Neural cell (in vitro differentiated cells): ENCODE measurements at regions not wholly inside any gene's neighbourhood (a gene's known extent, or its start where the extent isn't known, plus 50 kb on each side); places are given as distances from the start of the nearest gene placed in this dataset.

Source experiments
- H2AFZ ChIP-seq: fragments of 200-600, 300-800 bp; sonication (generic), shearing (Covaris generic); 2 replicates; pipeline ENCODE4 v1.6.0; 2014; ENCODE audit warnings: low read depth, mild to moderate bottlenecking, antibody characterized with exemption, low read length, moderate library complexity
- H3F3A ChIP-seq: fragments of 200-600 bp; shearing (Covaris generic); 2 replicates; pipeline ENCODE4 v1.6.1; 2016; ENCODE audit warnings: mild to moderate bottlenecking, moderate library complexity, mixed read lengths, antibody characterized with exemption, low read length; ENCODE audit not compliant: insufficient read depth, poor library complexity, severe bottlenecking
- H3K27ac ChIP-seq: fragments of 200-600, 300-800 bp; sonication (generic), shearing (Covaris generic); 2 replicates; pipeline ENCODE4 v1.5.1; 2014; ENCODE audit warnings: mild to moderate bottlenecking, low read length, moderate library complexity
- H3K27me3 ChIP-seq: fragments of 300-800, 200-600 bp; sonication (generic), shearing (Covaris generic); 2 replicates; pipeline ENCODE4 v1.6.0; 2014; ENCODE audit warnings: mild to moderate bottlenecking, low read depth, low read length, moderate library complexity; ENCODE audit not compliant: insufficient read depth
- H3K36me3 ChIP-seq: fragments of 300-800, 200-600 bp; sonication (generic), shearing (Covaris generic); 2 replicates; pipeline ENCODE4 v1.5.1; 2014; ENCODE audit warnings: mild to moderate bottlenecking, antibody characterized with exemption, low read length, moderate library complexity; ENCODE audit not compliant: insufficient read depth
- H3K4me2 ChIP-seq: fragments of 300-800, 200-600 bp; sonication (generic), shearing (Covaris generic); 2 replicates; pipeline ENCODE4 v1.6.0; 2014; ENCODE audit warnings: mild to moderate bottlenecking, low read length
- H3K4me3 ChIP-seq: fragments of 300-800, 200-600 bp; sonication (generic), shearing (Covaris generic); 2 replicates; pipeline ENCODE4 v1.5.1; 2014; ENCODE audit warnings: mild to moderate bottlenecking, low read length, moderate library complexity
- H3K79me2 ChIP-seq: fragments of 200-600 bp; shearing (Covaris generic); replicated peaks from 2 replicates; pipeline ENCODE4 v1.6.0; 2014; ENCODE audit warnings: mild to moderate bottlenecking, low read length, moderate library complexity; ENCODE audit not compliant: insufficient read depth
- H3K9ac ChIP-seq: fragments of 300-800, 200-600 bp; sonication (generic), shearing (Covaris generic); 2 replicates; pipeline ENCODE4 v1.6.1; 2016; ENCODE audit warnings: mild to moderate bottlenecking, low read length, mixed read lengths
- H3K9me2 ChIP-seq: fragments of 200-600 bp; shearing (Covaris generic); 2 replicates; pipeline ENCODE4 v1.6.1; 2016; ENCODE audit warnings: mild to moderate bottlenecking, low read length, mixed read lengths; ENCODE audit not compliant: insufficient read depth
- H3K9me3 ChIP-seq: fragments of 200-600, 300-800 bp; sonication (generic), shearing (Covaris generic); 2 replicates; pipeline ENCODE4 v1.6.1; 2016; ENCODE audit warnings: mild to moderate bottlenecking, mixed run types, low read length, moderate library complexity, mixed read lengths
- H4K20me1 ChIP-seq: fragments of 200-600 bp; shearing (Covaris generic); 2 replicates; pipeline ENCODE4 v1.6.1; 2016; ENCODE audit warnings: mild to moderate bottlenecking, mixed run types; ENCODE audit not compliant: insufficient read depth
- EP300 ChIP-seq: fragments of 450-650 bp; conservative IDR thresholded peaks from 2 replicates; pipeline ENCODE4 v1.6.1; 2014; ENCODE audit warnings: antibody characterized with exemption, mild to moderate bottlenecking, moderate library complexity; ENCODE audit not compliant: poor library complexity, severe bottlenecking
- EZH2 ChIP-seq: fragments of 200-600, 300-800 bp; shearing (Covaris generic), sonication (generic); IDR thresholded peaks from 2 replicates; pipeline ENCODE4 v1.6.1; 2014; ENCODE audit warnings: antibody characterized with exemption, low read length, borderline replicate concordance, mild to moderate bottlenecking; ENCODE audit not compliant: insufficient read depth, poor library complexity, severe bottlenecking
- MXI1 ChIP-seq: fragments of 450-650 bp; conservative IDR thresholded peaks from 2 replicates; pipeline ENCODE4 v1.6.1; 2014; ENCODE audit warnings: antibody characterized with exemption, mild to moderate bottlenecking; ENCODE audit not compliant: poor library complexity, severe bottlenecking
- POLR2AphosphoS5 ChIP-seq: IDR thresholded peaks from 2 replicates; pipeline ENCODE4 v1.6.1; 2012
- RAD21 ChIP-seq: fragments of 450-650 bp; conservative IDR thresholded peaks from 2 replicates; pipeline ENCODE4 v1.6.1; 2014; ENCODE audit warnings: antibody characterized with exemption, mild to moderate bottlenecking, moderate library complexity
- SMC3 ChIP-seq: fragments of 450-650 bp; conservative IDR thresholded peaks from 2 replicates; pipeline ENCODE4 v1.6.1; 2014; ENCODE audit warnings: antibody characterized with exemption, mild to moderate bottlenecking, moderate library complexity; ENCODE audit not compliant: poor library complexity
- TAF1 ChIP-seq: IDR thresholded peaks from 2 replicates; pipeline ENCODE4 v1.6.1; 2012; ENCODE audit warnings: low read depth
- TF ChIP-seq, protein P1 (sequence below): IDR thresholded peaks from 2 replicates; pipeline ENCODE4 v1.6.1; 2012; ENCODE audit warnings: borderline replicate concordance
- TF ChIP-seq, protein P2 (sequence below): fragments of 450-650 bp; IDR thresholded peaks from 2 replicates; pipeline ENCODE4 v1.5.1; 2014; ENCODE audit warnings: antibody characterized with exemption, mild to moderate bottlenecking, moderate library complexity; ENCODE audit not compliant: poor library complexity, severe bottlenecking

DNA sequence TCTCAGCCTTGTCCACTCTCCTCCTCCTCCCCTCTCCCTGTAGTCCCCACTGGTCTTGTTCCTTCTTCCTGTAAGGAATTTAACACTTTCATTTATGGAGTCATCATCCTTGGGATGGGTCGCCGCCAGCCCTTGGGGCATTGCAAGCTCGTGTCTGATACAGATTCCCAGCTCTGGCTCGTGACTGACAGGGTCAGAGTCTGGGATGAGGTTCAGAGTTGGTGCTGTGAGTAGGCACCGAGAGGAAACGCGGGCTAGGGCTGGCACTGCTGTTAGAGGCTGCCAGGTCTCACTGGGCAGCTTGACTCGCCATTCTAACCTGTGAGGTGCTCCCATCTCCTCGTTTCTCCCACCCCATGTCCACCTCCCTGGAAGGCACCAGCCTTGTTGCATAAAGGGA lies 407.0 kb downstream of the SOX9 start:
- no peaks in the 10 kb centered on the region for H3K36me3 ChIP-seq
- no peak for TF ChIP-seq EZH2
- TF ChIP-seq MXI1 = no peak
- TF ChIP-seq, protein P1, sequence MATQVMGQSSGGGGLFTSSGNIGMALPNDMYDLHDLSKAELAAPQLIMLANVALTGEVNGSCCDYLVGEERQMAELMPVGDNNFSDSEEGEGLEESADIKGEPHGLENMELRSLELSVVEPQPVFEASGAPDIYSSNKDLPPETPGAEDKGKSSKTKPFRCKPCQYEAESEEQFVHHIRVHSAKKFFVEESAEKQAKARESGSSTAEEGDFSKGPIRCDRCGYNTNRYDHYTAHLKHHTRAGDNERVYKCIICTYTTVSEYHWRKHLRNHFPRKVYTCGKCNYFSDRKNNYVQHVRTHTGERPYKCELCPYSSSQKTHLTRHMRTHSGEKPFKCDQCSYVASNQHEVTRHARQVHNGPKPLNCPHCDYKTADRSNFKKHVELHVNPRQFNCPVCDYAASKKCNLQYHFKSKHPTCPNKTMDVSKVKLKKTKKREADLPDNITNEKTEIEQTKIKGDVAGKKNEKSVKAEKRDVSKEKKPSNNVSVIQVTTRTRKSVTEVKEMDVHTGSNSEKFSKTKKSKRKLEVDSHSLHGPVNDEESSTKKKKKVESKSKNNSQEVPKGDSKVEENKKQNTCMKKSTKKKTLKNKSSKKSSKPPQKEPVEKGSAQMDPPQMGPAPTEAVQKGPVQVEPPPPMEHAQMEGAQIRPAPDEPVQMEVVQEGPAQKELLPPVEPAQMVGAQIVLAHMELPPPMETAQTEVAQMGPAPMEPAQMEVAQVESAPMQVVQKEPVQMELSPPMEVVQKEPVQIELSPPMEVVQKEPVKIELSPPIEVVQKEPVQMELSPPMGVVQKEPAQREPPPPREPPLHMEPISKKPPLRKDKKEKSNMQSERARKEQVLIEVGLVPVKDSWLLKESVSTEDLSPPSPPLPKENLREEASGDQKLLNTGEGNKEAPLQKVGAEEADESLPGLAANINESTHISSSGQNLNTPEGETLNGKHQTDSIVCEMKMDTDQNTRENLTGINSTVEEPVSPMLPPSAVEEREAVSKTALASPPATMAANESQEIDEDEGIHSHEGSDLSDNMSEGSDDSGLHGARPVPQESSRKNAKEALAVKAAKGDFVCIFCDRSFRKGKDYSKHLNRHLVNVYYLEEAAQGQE = no peak
- TF ChIP-seq POLR2AphosphoS5 = no peak
- no peak for TF ChIP-seq EP300
- TF ChIP-seq SMC3 = no peak
- no peak for TF ChIP-seq RAD21
- no peak for TF ChIP-seq TAF1
- TF ChIP-seq, protein P2, sequence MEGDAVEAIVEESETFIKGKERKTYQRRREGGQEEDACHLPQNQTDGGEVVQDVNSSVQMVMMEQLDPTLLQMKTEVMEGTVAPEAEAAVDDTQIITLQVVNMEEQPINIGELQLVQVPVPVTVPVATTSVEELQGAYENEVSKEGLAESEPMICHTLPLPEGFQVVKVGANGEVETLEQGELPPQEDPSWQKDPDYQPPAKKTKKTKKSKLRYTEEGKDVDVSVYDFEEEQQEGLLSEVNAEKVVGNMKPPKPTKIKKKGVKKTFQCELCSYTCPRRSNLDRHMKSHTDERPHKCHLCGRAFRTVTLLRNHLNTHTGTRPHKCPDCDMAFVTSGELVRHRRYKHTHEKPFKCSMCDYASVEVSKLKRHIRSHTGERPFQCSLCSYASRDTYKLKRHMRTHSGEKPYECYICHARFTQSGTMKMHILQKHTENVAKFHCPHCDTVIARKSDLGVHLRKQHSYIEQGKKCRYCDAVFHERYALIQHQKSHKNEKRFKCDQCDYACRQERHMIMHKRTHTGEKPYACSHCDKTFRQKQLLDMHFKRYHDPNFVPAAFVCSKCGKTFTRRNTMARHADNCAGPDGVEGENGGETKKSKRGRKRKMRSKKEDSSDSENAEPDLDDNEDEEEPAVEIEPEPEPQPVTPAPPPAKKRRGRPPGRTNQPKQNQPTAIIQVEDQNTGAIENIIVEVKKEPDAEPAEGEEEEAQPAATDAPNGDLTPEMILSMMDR = no peak
- no peaks in the 10 kb centered on the region for H3K27me3 ChIP-seq
- no peak overlapping the region for H3K4me3 ChIP-seq
- no peaks in the 10 kb centered on the region for H3K9me3 ChIP-seq
- no peaks in the 10 kb centered on the region for H4K20me1 ChIP-seq
- no peak overlapping the region for H2AFZ ChIP-seq
- no peaks in the 10 kb centered on the region for H3K9me2 ChIP-seq
- H3K4me2 ChIP-seq = no peak overlapping the region
- no peak overlapping the region for H3K9ac ChIP-seq
- no peaks in the 10 kb centered on the region for H3F3A ChIP-seq
- H3K79me2 ChIP-seq = no peaks in the 10 kb centered on the region
- H3K27ac ChIP-seq = no peak overlapping the region

DNA sequence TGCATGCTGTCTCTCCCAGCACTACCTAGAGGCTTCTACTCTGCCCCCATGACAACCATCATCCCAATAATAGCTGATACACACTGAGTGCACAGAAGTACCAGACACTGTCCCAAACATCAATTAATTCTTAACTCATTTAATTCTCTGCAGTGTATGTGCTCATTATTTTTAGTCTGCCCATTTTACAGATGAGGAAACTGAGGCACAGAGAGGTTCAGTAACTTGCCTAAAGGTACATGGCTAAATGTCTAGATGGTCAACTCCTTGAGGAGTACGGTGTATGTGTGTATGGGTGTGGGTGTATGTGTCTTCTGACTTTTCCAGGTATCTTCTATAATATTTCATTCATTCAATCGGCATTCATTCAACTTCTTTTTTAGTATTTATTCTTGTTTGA lies 407.9 kb downstream of the SOX9 start:
- H3K27me3 ChIP-seq = no peaks in the 10 kb centered on the region
- no peak overlapping the region for H3K4me2 ChIP-seq
- no peaks in the 10 kb centered on the region for H3K36me3 ChIP-seq
- TF ChIP-seq, protein P2 = no peak
- no peak for TF ChIP-seq EP300
- no peak for TF ChIP-seq MXI1
- no peak for TF ChIP-seq POLR2AphosphoS5
- no peak for TF ChIP-seq RAD21
- TF ChIP-seq, protein P1 = no peak
- TF ChIP-seq SMC3 = no peak
- no peak for TF ChIP-seq EZH2
- no peak for TF ChIP-seq TAF1
- H2AFZ ChIP-seq = no peak overlapping the region
- no peak overlapping the region for H3K4me3 ChIP-seq
- H3K9ac ChIP-seq = no peak overlapping the region
- no peaks in the 10 kb centered on the region for H4K20me1 ChIP-seq
- no peaks in the 10 kb centered on the region for H3K79me2 ChIP-seq
- no peaks in the 10 kb centered on the region for H3F3A ChIP-seq
- H3K27ac ChIP-seq = no peak overlapping the region
- no peaks in the 10 kb centered on the region for H3K9me3 ChIP-seq
- H3K9me2 ChIP-seq = no peaks in the 10 kb centered on the region
